ENCODE measurements at regions not wholly inside any gene's neighbourhood (a gene's known extent, or its start where the extent isn't known, plus 50 kb on each side); places are given as distances from the start of the nearest gene placed in this dataset.
A peak's percentile ranks its signal among the peaks of the same experiment; 100 is the strongest.

- Histone ChIP-seq H3K36me3 (no peaks in the 10 kb centered on the region), H3K4me3 (no peak overlapping the region), H3K27ac (no peak overlapping the region), H3K4me1 (no peaks in the 10 kb centered on the region), H3K27me3 (no peaks in the 10 kb centered on the region), H3K9me3 (peaks cover 0 to 56% (median 0%) of the 10 kb centered on the region in 4 donors)
- 84 to 86% methylated on average over 18 of the region's 18 CpGs for WGBS, 2 donors
- no peak for DNase-seq
- no peak for TF ChIP-seq POLR2AphosphoS5 (IDR thresholded peaks at IDR 0.05)
- TF ChIP-seq, protein P1, sequence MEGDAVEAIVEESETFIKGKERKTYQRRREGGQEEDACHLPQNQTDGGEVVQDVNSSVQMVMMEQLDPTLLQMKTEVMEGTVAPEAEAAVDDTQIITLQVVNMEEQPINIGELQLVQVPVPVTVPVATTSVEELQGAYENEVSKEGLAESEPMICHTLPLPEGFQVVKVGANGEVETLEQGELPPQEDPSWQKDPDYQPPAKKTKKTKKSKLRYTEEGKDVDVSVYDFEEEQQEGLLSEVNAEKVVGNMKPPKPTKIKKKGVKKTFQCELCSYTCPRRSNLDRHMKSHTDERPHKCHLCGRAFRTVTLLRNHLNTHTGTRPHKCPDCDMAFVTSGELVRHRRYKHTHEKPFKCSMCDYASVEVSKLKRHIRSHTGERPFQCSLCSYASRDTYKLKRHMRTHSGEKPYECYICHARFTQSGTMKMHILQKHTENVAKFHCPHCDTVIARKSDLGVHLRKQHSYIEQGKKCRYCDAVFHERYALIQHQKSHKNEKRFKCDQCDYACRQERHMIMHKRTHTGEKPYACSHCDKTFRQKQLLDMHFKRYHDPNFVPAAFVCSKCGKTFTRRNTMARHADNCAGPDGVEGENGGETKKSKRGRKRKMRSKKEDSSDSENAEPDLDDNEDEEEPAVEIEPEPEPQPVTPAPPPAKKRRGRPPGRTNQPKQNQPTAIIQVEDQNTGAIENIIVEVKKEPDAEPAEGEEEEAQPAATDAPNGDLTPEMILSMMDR (IDR thresholded peaks at IDR 0.05) = no peak
- no peak for TF ChIP-seq EP300 (IDR thresholded peaks at IDR 0.05)
- TF ChIP-seq POLR2A (IDR thresholded peaks at IDR 0.05) = no peak
- intact Hi-C loops (cut with DNase I) = no loop called here
These were observed 2292.8 kb downstream of the TP53TG3F start for GRCh38 chr16:35752012-35752772.

GRCh38 chr16:35752773-35753558, 2293.6 kb downstream of the TP53TG3F start:
- H3K4me1 ChIP-seq = no peaks in the 10 kb centered on the region
- no peaks in the 10 kb centered on the region for H3K36me3 ChIP-seq
- intact Hi-C loops (cut with DNase I) = no loop called here
- WGBS, 2 donors = 89 to 92% methylated on average over 22 of the region's 22 CpGs
- H3K27ac ChIP-seq = no peak overlapping the region
- peaks cover 0 to 52% (median 0%) of the 10 kb centered on the region in 4 donors for H3K9me3 ChIP-seq
- TF ChIP-seq POLR2AphosphoS5 (IDR thresholded peaks at IDR 0.05) (no peak), EP300 (IDR thresholded peaks at IDR 0.05) (no peak), POLR2A (IDR thresholded peaks at IDR 0.05) (no peak)
- TF ChIP-seq, protein P1 (IDR thresholded peaks at IDR 0.05) = no peak
- no peaks in the 10 kb centered on the region for H3K27me3 ChIP-seq
- no peak overlapping the region for H3K4me3 ChIP-seq
- peak; percentile 58 for DNase-seq

GRCh38 chr16:35753559-35754390, 2294.4 kb downstream of the TP53TG3F start:
- TF ChIP-seq, protein P1 (IDR thresholded peaks at IDR 0.05) = no peak
- TF ChIP-seq POLR2AphosphoS5 (IDR thresholded peaks at IDR 0.05) (no peak), POLR2A (IDR thresholded peaks at IDR 0.05) (no peak)
- H3K4me3 ChIP-seq = no peak overlapping the region
- intact Hi-C loops (cut with DNase I) = no loop called here
- H3K9me3 ChIP-seq = peaks cover 0 to 48% (median 0%) of the 10 kb centered on the region in 4 donors
- DNase-seq = no peak
- H3K27me3 ChIP-seq = no peaks in the 10 kb centered on the region
- no peaks in the 10 kb centered on the region for H3K36me3 ChIP-seq
- WGBS, 2 donors = 75 to 77% methylated on average over 12 of the region's 12 CpGs
- no peak overlapping the region for H3K27ac ChIP-seq
- no peaks in the 10 kb centered on the region for H3K4me1 ChIP-seq

- 70 to 83% methylated on average over 12 of the region's 12 CpGs for WGBS, 2 donors
- DNase-seq = no peak
- peaks cover 0 to 40% (median 0%) of the 10 kb centered on the region in 4 donors for H3K9me3 ChIP-seq
- H3K27me3 ChIP-seq = no peaks in the 10 kb centered on the region
- H3K4me3 ChIP-seq = no peak overlapping the region
- TF ChIP-seq POLR2AphosphoS5 (IDR thresholded peaks at IDR 0.05) (no peak), POLR2A (IDR thresholded peaks at IDR 0.05) (no peak), EP300 (IDR thresholded peaks at IDR 0.05) (no peak)
- TF ChIP-seq, protein P1 (IDR thresholded peaks at IDR 0.05) = no peak
- no peak overlapping the region for H3K27ac ChIP-seq
- no peaks in the 10 kb centered on the region for H3K4me1 ChIP-seq
- H3K36me3 ChIP-seq = no peaks in the 10 kb centered on the region
- intact Hi-C loops (cut with DNase I) = no loop called here
These were observed 2295.3 kb downstream of the TP53TG3F start for GRCh38 chr16:35754391-35755369.

Data from sigmoid colon (tissue), 6 donors.